ENCODE measurements at regions not wholly inside any gene's neighbourhood (a gene's known extent, or its start where the extent isn't known, plus 50 kb on each side); places are given as distances from the start of the nearest gene placed in this dataset.

GRCh38 chr13:48773531-48774275 lies 120.0 kb downstream of the CYSLTR2 start:
- TF ChIP-seq, protein P1, sequence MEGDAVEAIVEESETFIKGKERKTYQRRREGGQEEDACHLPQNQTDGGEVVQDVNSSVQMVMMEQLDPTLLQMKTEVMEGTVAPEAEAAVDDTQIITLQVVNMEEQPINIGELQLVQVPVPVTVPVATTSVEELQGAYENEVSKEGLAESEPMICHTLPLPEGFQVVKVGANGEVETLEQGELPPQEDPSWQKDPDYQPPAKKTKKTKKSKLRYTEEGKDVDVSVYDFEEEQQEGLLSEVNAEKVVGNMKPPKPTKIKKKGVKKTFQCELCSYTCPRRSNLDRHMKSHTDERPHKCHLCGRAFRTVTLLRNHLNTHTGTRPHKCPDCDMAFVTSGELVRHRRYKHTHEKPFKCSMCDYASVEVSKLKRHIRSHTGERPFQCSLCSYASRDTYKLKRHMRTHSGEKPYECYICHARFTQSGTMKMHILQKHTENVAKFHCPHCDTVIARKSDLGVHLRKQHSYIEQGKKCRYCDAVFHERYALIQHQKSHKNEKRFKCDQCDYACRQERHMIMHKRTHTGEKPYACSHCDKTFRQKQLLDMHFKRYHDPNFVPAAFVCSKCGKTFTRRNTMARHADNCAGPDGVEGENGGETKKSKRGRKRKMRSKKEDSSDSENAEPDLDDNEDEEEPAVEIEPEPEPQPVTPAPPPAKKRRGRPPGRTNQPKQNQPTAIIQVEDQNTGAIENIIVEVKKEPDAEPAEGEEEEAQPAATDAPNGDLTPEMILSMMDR (IDR thresholded peaks at IDR 0.05): no peak
- no peak for TF ChIP-seq POLR2A (IDR thresholded peaks at IDR 0.05)

Measured in uterus (tissue), 2 donors.